ENCODE measurements at regions not wholly inside any gene's neighbourhood (a gene's known extent, or its start where the extent isn't known, plus 50 kb on each side); places are given as distances from the start of the nearest gene placed in this dataset.

DNA sequence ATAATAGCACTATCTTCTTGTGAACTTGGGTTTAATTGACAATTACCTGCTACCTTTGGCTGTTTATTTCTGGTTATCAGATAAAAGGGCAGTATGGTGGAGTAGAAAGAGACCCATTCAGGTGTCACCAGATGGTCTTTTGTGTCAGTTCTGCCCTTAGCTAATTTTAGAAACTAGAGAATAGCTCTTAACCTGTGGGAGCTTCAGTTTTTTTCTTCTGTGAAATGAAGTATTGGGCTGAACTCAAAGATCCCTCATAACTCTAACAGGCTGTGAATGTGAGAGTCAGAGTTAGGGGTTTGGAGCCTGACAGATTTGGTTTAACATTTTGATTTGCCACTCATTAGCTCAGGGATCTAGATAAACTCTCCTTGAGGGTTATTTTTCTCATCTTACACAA lies 335.2 kb downstream of the PPP1R2C start:
- TF ChIP-seq POLR2A (IDR thresholded peaks at IDR 0.05) (no peak), POLR2AphosphoS5 (IDR thresholded peaks at IDR 0.05) (no peak), EP300 (IDR thresholded peaks at IDR 0.05) (no peak)
- TF ChIP-seq, protein P1, sequence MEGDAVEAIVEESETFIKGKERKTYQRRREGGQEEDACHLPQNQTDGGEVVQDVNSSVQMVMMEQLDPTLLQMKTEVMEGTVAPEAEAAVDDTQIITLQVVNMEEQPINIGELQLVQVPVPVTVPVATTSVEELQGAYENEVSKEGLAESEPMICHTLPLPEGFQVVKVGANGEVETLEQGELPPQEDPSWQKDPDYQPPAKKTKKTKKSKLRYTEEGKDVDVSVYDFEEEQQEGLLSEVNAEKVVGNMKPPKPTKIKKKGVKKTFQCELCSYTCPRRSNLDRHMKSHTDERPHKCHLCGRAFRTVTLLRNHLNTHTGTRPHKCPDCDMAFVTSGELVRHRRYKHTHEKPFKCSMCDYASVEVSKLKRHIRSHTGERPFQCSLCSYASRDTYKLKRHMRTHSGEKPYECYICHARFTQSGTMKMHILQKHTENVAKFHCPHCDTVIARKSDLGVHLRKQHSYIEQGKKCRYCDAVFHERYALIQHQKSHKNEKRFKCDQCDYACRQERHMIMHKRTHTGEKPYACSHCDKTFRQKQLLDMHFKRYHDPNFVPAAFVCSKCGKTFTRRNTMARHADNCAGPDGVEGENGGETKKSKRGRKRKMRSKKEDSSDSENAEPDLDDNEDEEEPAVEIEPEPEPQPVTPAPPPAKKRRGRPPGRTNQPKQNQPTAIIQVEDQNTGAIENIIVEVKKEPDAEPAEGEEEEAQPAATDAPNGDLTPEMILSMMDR (IDR thresholded peaks at IDR 0.05) = no peak

Measured in sigmoid colon (tissue), 4 donors.